ENCODE measurements at regions not wholly inside any gene's neighbourhood (a gene's known extent, or its start where the extent isn't known, plus 50 kb on each side); places are given as distances from the start of the nearest gene placed in this dataset.
"Not testable (repeated sequence)": the region's sequence is repeated elsewhere in the genome, so short reads cannot be mapped to it uniquely, and the experiment has no call there.

DNA sequence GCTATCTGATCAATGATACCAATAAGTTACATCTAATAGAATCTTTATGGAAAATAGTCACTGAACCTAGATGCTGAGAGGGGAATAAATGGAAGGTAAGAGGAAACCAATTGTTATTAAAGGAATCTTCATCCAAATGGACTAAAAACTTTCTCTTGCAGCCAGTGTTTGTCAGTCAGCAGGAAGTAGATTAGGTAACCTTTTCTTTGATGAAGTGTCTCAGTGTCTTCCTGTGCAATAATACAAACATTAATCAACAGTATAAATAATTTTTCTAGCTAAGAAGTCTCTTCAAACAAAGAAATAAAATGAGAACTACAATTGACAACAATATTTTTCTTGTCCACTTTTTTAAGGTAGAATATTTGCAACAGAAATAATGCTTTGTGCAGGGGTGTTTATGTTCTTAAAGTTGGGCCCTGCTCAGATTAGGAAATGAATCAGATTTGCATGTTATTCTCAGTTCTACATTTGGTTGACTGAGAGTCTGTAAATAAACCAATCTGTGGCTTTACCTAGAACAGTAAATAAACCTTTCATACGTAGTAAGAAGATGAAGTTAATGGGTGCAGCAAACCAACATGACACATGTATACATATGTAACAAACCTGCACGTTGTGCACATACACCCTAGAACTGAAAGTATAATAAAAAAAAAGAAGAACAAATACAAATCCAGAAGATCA lies 391.4 kb downstream of the MRPL39 start:
- DNase-seq: no peak

DNA sequence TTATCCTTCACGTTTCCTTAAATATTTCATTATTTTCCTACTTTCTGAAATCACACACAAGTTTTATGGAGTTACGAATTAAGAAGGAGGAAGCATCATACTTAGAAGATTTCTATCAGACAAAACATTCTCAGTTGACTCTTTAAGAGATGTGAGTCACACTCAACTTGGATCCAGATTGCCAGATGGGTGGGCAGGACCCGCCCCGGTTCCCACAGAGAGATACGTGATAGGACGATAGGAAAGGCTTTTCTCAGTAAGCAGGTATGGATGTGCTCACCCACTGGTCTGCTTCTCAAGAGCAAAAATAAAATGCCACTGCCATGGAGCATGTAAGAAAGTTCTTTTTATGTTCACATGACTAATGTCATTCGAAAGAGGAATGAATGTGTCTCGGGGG lies 392.6 kb downstream of the MRPL39 start:
- no peak for DNase-seq

DNA sequence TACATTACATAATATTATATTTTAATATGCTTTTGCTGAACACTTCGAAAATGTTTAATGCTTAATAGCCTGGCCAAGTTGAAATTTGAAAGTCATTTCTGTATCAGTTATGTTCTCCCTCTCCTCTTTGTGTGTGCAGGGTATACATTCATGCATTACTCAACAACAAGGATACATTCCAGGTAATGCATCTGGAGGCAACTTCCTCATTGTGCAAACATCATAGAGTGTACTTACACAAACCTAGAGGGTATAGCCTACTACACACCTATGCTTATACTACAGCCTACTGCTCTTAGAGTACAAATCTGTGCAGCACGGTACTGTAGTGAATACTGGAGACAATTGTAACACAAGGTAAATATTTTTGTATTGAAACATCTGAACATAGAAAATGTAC lies 407.3 kb downstream of the MRPL39 start:
- DNase-seq: no peak

DNA sequence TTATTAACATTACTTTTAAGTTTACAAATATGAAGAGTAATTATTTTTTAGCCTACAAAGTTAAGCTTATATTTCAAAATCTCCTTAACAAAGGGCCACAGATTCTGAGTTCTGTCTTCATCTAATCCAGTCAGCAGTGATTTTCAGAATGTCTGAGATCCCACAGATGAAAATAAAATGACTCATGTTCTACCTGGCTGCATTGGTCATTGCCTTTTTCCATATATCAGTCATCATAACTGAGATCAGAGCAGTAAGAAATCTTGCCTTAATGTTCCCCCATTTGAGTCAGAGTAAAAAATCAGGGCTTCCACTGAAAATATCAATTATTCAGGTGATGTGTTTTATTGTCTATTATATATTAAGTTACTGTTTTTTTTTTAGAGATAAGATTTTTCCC lies 416.1 kb downstream of the MRPL39 start:
- no peak for DNase-seq

DNA sequence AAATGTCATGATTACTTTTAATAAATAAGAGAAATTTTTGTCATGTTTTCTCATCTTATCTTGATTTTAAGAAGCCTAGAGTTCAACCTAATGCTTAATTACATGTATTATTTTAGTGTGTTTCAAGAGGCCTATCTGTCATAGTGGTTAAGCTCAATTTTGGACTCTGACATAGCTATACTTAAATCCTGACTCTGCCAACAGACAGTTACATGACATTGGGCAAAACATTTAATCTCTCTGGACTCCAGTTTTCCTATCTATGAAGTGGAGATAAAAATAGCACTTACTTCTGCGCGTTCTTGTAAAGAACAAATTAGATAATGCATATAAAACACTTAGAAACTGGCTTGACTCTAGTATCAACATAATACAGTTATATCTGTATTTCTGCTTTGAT lies 417.8 kb downstream of the MRPL39 start:
- DNase-seq: no peak

DNA sequence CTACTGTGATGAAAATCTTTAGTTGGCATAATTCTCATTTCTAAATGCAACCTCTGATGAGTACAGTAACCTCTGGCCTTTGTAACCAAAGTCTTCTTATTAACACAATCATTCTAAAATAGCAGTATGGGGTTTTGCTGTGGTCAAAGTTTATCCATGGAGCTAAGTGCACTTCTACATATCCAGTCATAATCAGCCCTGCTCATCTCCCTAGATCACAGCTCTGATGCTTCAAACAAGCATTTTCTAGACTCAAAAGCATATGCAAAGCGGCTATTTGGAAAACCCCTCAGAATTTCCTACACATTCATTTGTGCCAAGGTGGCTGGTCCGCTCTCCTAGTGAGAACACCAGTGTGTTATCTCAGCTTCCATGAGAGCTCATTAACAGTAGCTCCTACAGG lies 418.6 kb downstream of the MRPL39 start:
- no peak for DNase-seq

DNA sequence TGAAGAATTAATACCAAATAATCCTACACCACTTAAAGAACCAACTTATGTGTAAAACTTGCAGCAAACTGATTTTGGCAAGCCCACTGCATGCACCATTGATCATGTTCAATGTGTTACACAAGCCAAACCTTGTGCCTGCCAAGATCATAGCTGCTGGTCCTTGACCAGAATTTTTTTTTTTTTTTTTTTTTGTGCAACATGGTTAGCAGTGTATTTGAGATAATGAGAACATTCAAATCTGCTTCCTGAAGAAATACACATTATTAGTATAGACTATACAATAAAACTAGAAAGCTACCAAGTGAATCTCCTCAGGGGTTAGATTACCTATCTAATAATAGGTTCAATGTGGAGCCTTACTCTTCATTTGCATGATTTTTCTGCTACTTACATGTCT lies 421.0 kb downstream of the MRPL39 start:
- no peak for DNase-seq

DNA sequence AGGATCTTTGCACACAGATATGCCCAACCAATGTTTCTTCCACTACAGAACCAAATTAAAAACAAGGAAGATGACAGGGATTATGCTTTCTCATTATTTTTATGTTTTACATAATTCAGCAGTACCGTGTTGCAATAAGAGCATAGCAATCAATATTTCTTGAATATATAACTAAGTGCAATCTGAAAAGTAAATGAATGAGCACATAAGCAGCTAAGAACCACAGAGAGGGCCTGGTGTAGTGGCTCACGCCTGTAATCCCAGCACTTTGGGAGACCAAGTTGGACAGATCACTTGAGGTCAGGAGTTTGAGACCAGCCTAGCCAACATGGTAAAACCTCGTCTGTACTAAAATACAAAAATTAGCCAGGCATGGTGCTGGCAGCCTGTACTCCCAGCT lies 423.7 kb downstream of the MRPL39 start:
- no peak for DNase-seq

DNA sequence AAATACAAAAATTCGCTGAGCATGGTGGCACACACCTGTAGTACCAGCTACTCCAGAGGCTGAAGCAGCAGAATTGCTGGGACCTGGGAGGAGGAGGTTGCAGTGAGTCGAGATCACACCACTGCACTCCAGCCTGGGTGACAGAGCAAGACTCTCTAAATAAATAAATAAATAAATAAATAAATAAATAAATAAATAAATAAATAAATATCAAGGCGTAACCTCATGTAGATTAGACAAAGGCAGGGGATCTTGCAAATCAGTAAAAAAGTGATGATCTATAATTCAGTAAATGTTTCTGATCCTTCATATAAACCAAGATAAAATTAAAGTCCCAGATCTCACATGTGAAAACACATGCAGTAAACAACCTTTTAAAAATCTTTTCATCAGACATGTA lies 425.6 kb downstream of the MRPL39 start:
- not testable (repeated sequence) for DNase-seq

DNA sequence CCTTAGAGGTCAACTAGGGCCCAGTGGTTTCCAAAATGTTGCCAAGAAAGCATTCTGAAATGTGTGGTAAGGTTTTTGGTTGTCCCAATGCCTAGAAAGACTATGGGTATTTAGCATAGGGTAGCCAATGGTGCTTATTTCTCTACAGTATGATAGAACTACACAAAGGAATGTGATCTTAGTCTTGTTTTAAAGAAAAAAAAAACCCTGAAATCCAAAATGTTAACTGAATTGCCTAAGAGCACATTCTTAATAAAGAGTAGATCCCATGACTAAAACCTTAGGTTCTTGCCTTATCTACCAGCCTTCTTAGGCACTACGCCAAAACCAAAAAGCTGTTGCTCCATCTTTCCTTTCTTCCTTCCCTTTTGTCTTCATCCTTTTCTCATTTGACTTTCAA lies 428.2 kb downstream of the MRPL39 start:
- DNase-seq: no peak

DNA sequence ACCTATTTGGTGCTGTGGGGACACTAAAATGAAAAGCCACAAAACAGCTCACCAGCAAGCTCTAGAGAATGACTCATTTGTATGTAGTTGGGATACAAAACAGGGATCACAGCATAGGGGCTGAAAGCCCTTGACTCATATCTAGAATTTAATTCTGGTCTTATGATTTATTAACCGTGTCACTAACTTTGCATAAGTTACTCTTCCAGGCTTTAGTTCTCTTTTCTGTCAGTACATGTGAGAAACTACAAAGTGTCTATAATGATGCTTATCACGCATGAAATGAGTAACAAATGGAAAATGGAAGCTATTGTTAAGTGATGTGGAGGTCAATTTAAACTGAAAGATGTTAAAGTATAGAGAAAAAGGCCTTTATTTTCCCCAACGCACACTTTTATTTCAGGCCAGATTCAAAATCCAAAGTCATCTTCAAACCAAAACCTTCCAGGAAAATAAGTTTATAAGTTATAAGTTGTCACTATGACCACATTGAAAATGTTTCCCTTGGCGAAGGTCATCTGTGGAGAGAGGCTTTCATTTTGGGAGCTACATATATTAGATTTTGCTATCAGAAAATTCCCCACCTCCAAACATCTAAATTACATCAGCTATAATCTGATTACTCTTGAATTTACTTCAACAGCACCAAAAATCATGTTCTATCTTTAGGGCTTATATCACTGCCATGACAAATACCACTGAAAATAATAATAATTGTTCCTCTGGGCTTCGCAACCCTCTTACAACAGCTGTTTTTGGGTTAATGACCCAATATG lies 430.5 kb downstream of the MRPL39 start:
- DNase-seq: no peak

DNA sequence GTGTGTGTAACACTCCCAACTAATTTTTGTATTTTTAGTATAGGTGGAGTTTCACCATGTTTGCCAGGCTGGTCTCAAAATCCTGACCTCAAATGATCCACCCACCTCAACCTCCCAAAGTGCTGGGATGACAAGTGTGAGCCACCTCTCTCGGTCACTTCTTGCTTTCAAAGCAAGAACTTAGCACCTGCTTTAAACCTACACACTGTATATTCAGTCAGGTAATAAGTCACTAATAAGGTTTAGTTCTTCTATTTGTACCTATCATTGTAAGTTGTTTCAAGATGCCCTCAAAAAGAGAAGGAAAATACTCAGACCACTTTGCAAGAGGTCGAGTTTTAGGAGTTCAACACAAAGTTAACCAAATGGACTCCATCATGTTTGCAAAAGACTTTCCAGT lies 431.3 kb downstream of the MRPL39 start:
- DNase-seq: no peak

DNA sequence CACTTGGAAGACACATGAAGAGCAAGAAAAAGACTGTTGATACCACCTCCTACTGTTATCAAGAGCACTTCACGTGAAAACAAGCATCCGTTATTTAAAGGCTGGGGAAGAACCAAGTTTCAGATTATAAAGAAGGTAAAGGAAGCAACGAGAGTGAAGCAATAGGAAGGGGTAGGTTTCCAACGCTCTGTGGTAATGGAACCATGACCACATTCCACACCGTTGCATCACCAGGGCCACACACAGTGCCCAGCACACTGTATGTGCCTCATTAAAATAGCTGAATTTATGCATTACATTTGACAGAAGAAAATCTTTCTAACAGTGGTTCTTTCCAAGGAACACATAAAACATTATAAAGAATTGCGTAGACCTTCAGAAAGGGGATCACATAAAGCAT lies 435.8 kb downstream of the MRPL39 start:
- DNase-seq: no peak

DNA sequence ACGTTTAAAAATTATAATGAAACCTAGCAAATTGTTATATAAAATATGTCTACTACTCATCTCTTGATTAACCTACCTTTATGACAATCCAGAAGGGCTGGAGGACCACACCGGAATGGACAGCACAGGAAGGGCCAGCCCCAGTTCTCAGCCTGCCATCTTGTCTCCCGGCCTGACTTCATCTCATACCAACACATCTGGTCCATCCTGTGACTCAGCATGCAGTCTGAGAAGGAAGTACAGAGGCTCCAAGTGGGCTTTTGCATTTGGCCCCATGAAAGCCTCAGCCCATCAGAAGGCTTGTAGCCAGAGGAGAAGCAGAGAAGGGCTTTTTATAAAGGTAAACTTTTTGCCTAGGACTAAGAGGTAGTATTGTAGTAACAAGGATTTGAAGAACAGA lies 436.6 kb downstream of the MRPL39 start:
- no peak for DNase-seq

DNA sequence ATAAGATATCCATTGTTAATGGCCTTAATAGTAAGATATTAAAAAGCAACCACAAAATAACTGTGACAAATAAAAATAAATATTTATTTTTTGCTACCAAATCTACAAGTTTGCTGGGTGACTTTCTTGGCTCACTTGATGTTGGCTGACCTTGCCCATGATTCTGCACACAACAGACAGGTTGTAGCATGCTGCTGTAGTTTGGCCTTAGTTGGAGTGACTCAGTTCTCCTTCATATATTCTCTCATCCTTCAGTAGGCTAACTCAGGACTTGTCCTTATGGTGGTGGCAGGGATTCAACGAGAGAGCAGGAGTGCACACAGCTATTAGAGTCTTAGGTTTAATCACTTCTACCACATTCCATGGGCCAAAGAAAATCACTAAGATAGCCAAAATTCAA lies 437.9 kb downstream of the MRPL39 start:
- DNase-seq: no peak

DNA sequence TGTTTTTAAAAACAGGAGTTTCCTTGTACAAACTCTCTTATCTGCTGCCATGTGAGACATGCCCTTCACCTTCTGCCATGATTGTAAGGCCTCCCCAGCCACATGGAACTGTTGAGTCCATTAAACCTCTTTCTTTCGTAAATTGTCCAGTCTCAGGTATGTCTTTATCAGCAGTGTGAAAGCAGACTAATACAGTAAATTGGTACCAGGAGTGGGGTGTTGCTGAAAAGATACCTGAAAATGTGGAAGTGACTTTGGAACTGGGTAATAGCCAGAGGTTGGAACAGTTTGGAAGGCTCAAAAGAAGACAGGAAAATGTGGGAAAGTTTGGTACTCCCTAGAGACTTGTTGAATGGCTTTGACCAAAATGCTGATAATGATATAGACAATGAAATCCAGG lies 440.4 kb downstream of the MRPL39 start:
- DNase-seq: not testable (repeated sequence)

DNA sequence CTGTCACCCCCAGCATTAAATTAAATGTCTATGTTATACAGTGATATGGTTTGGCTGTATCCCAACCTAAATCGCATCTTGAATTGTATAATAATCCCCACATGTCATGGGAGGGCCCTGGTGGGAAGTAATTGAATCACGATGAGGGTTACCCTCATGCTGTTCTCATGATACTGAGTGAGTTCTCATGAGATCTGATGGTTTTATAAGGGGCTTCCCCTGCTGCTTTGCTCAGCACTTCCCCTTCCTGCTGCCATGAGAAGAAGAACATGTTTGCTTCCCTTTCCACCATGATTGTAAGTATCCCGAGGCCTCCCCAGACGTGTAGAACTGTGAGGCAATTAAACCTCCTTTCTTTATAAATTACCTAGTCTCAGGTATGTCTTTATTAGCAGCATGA lies 445.7 kb downstream of the MRPL39 start:
- DNase-seq: no peak

DNA sequence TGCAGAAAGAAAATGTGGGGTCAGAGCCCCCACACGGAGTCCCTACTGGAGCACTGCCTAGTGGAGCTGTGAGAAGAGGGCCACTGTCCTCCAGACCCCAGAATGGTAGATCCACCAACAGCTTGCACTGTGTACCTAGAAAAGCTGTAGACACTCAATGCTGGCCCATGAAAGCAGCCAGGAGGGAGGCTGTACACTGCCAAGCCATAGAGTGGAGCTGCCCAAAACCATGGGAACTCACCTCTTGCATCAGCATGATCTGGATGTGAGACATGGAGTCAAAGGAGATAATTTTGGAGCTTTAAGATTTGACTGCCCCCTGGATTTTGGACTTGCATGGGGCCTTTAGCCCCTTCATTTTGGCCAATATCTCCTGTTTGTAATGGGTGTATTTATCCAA lies 452.3 kb downstream of the MRPL39 start:
- not testable (repeated sequence) for DNase-seq

DNA sequence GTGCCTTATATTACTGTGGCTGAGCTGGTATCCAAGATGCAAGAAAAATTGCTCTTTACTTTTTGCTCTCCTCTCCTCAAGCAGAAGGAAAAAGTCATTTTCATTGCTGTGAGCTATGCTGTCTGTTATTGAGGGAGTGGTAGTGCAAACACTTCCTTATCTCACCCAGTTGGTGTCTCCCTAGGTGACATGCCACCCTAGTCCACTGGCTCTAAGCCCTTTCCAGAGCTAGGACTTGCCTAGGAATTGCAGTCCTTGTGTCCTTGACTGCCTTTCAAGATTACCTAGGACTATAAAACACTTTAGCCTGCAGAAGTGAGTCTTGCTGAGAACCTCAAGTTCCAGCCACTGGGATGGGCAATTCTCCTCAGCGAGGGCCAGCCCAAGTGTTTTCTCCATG lies 458.3 kb downstream of the MRPL39 start:
- DNase-seq: no peak

DNA sequence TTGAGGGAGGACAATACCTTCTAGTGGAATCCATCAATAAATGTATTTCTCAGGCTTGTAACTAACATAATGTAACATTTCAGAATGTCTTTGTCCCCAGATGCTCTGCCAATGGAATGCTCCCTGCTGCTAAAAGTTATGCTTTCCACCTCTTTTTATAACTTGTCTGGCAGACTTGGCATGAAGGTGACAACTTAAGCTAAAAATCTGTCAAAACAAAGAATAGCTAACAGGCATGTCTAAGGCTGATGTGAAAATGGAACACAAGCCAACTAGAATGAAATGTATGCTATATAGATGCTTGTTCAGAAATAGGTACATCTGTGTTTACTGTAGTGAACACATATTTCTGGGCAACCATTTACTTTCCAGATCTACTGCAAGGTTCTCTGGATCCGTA lies 467.9 kb downstream of the MRPL39 start:
- DNase-seq: no peak

DNA sequence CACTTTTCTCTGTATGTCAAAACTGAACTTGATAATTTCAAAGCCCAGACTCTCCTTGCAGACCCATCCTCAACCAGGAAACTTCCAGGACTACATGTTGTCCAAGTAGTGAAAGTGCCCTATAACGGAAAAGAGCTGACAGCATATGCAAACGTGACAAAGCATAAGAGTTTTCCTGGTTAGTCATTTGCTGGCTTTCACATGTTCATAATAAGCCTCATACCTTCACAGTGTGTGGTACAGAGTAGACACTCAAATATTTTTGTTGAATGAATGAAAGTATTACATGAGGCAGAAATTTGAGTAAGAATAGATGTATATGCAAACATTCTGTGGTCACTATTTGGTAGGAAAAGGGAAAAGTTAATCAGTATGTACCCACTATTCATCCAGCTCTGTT lies 473.3 kb downstream of the MRPL39 start:
- no peak for DNase-seq

DNA sequence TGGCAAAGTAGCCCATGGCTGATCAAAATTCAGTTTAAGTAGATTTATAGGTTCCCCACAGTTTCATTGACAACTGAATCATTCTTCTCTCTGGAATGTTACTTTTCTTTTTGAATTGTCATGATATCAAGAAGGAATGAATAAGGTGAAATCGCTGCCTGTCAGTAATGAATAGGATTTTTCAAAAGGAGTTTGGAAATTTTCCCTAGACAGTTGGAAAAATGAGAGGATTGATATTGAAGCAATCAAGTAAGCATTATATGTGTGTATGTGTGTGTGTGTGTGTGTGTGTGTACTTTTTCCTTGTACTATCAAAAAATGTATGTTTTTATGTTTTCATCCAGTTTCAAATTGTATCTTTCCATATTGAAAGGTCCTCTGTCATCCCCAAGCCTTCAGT lies 479.5 kb downstream of the MRPL39 start:
- DNase-seq: no peak

DNA sequence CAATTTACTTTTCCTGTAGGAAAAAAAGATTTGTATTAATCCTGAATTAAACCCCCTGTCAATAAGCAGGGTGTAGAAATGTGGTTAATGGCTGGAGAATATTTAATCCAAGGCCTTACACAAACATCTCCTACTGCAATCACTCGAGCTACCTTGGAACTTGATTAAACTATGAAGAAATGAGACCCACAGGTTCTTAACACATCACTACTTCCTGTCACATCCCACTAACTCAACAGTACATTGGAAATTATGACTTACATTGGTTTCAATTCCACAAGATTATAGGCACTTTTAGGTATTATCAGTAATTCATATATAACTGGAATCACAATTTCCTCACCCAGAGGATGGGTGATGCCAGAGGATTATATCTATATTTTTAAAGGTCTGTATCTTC lies 480.3 kb downstream of the MRPL39 start:
- DNase-seq: no peak

DNA sequence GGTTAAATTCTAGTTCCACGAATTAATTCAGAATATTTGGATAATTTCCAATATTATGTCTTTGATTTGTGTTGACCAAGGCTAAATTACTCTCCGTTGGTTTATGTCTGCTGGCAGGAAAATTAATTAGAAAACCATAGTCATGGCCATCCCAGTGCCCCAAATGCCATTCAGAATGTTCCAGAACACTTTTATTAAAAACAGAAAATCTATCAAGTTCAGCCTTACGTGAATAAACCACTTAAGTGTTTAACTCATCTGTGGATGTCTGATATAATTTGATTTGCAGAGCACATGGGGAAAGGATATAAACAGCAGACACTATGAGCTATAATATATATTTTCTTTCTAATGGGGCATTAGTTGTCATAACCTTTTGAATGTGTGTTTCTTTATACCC lies 480.7 kb downstream of the MRPL39 start:
- no peak for DNase-seq

DNA sequence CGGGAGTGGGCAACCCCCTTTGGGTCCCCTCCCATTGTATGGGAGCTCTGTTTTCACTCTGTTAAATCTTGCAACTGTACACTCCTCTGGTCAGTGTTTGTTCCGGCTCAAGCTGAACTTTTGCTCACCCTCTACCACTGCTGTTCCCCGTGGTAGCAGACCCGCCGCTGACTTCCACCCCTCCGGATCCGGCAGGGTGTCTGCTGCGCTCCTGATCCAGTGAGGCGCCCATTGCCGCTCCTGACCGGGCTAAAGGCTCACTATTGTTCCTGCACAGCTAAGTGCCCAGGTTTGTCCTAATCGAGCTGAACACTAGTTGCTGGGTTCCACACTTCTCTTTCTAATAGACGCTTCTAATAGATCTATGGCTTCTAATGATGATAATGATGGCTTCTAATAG lies 488.6 kb downstream of the MRPL39 start:
- no peak for DNase-seq

All from CD4-positive, alpha-beta T cell treated with Interleukin-6 for 4 hours (primary cell).